NCI-H2171 (cell line): ENCODE measurements at regions not wholly inside any gene's neighbourhood (a gene's known extent, or its start where the extent isn't known, plus 50 kb on each side); places are given as distances from the start of the nearest gene placed in this dataset.

ENCODE experiments used
- DNase-seq: peaks from one replicate; lab custom pipeline; 2025; lab: John Stamatoyannopoulos, UW

GRCh38 chr3:167188592-167188991, 191.5 kb downstream of the ZBBX start:
- no peak for DNase-seq

- DNase-seq, result no peak
Measured at GRCh38 chr3:167187221-167187620, 192.9 kb downstream of the ZBBX start.

GRCh38 chr3:167184511-167184910, 195.6 kb downstream of the ZBBX start:
- no peak for DNase-seq

GRCh38 chr3:167172377-167172776, 207.7 kb downstream of the ZBBX start:
- no peak for DNase-seq

- no peak for DNase-seq
Measured at GRCh38 chr3:167167491-167167890, 212.6 kb downstream of the ZBBX start.

- DNase-seq, result no peak
Measured at GRCh38 chr3:167166594-167167253, 213.4 kb downstream of the ZBBX start.

GRCh38 chr3:167166012-167166411, 214.1 kb downstream of the ZBBX start:
- DNase-seq, result no peak

GRCh38 chr3:167163580-167163979, 216.5 kb downstream of the ZBBX start:
- no peak for DNase-seq

- DNase-seq, result no peak
Measured at GRCh38 chr3:167162083-167162482, 218.0 kb downstream of the ZBBX start.

GRCh38 chr3:167160781-167161180, 219.3 kb downstream of the ZBBX start:
- no peak for DNase-seq

GRCh38 chr3:167151636-167152035, 228.5 kb downstream of the ZBBX start:
- DNase-seq, result no peak

- no peak for DNase-seq
Measured at GRCh38 chr3:167148136-167148535, 232.0 kb downstream of the ZBBX start.

GRCh38 chr3:167146911-167147310, 233.2 kb downstream of the ZBBX start:
- no peak for DNase-seq

GRCh38 chr3:167125612-167126407, 254.3 kb downstream of the ZBBX start:
- no peak for DNase-seq

- no peak for DNase-seq
Measured at GRCh38 chr3:167120828-167121227, 259.3 kb downstream of the ZBBX start.

- DNase-seq, result no peak
Measured at GRCh38 chr3:167116120-167116922, 263.8 kb downstream of the ZBBX start.

GRCh38 chr3:167115331-167115934, 264.7 kb downstream of the ZBBX start:
- no peak for DNase-seq

- no peak for DNase-seq
Measured at GRCh38 chr3:167114619-167115018, 265.5 kb downstream of the ZBBX start.

GRCh38 chr3:167113035-167113830, 266.9 kb downstream of the ZBBX start:
- DNase-seq, result no peak

- DNase-seq, result no peak
Measured at GRCh38 chr3:167110901-167111300, 269.2 kb downstream of the ZBBX start.

GRCh38 chr3:167109746-167110145, 270.4 kb downstream of the ZBBX start:
- DNase-seq, result no peak

- no peak for DNase-seq
Measured at GRCh38 chr3:167106456-167106855, 273.6 kb downstream of the ZBBX start.
